Endothelial cell (in vitro differentiated cells): ENCODE measurements at regions not wholly inside any gene's neighbourhood (a gene's known extent, or its start where the extent isn't known, plus 50 kb on each side); places are given as distances from the start of the nearest gene placed in this dataset.

Experiments used
- DNase-seq: peaks from one replicate; pipeline ENCODE4 v3.0.0; 2021; ENCODE audit warnings: low spot score
- H3K27ac Mint-ChIP-seq: one replicate; pipeline ENCODE4 v1.8.0; 2021; ENCODE audit warnings: mixed read lengths, inconsistent platforms; ENCODE audit not compliant: unreplicated experiment
- H3K27me3 Mint-ChIP-seq: one replicate; pipeline ENCODE4 v1.8.0; 2021; ENCODE audit warnings: mild to moderate bottlenecking, moderate library complexity, mixed read lengths, inconsistent platforms; ENCODE audit not compliant: unreplicated experiment
- H3K36me3 Mint-ChIP-seq: one replicate; pipeline ENCODE4 v1.8.0; 2021; ENCODE audit warnings: mild to moderate bottlenecking, low read depth, mixed read lengths, inconsistent platforms; ENCODE audit not compliant: unreplicated experiment
- H3K4me1 Mint-ChIP-seq: one replicate; pipeline ENCODE4 v1.8.0; 2021; ENCODE audit warnings: mild to moderate bottlenecking, mixed read lengths, inconsistent platforms; ENCODE audit not compliant: unreplicated experiment
- H3K4me3 Mint-ChIP-seq: one replicate; pipeline ENCODE4 v1.8.0; 2021; ENCODE audit warnings: mild to moderate bottlenecking, mixed read lengths, inconsistent platforms; ENCODE audit not compliant: unreplicated experiment
- H3K9me3 Mint-ChIP-seq: one replicate; pipeline ENCODE4 v1.8.0; 2021; ENCODE audit warnings: mixed read lengths, inconsistent platforms; ENCODE audit not compliant: unreplicated experiment
- CTCF ChIP-seq: fragments of 200-600 bp; sonication (generic); IDR thresholded peaks from one replicate; pipeline ENCODE4 v1.5.0; 2021; ENCODE audit warnings: antibody characterized with exemption; ENCODE audit not compliant: unreplicated experiment

GRCh38 chr3:104168386-104168785 lies 1198.3 kb upstream of the ALCAM start:
- DNase-seq, result no peak
- peaks cover 10% of the 10 kb centered on the region for H3K36me3 Mint-ChIP-seq
- no peak overlapping the region for H3K4me3 Mint-ChIP-seq
- no peak overlapping the region for H3K27ac Mint-ChIP-seq
- no peak for TF ChIP-seq CTCF
- H3K4me1 Mint-ChIP-seq, result no peaks in the 10 kb centered on the region
- no peaks in the 10 kb centered on the region for H3K27me3 Mint-ChIP-seq
- peaks cover 18% of the 10 kb centered on the region for H3K9me3 Mint-ChIP-seq

- no peak overlapping the region for H3K27ac Mint-ChIP-seq
- no peak for DNase-seq
- H3K4me3 Mint-ChIP-seq, result no peak overlapping the region
- H3K9me3 Mint-ChIP-seq, result no peaks in the 10 kb centered on the region
- no peaks in the 10 kb centered on the region for H3K4me1 Mint-ChIP-seq
- no peaks in the 10 kb centered on the region for H3K27me3 Mint-ChIP-seq
- no peak for TF ChIP-seq CTCF
- H3K36me3 Mint-ChIP-seq, result peaks cover 5% of the 10 kb centered on the region
These were observed 1191.0 kb upstream of the ALCAM start for GRCh38 chr3:104175696-104176095.

GRCh38 chr3:104176706-104177105 lies 1190.0 kb upstream of the ALCAM start:
- Mint-ChIP-seq H3K9me3 (no peaks in the 10 kb centered on the region), H3K4me1 (no peaks in the 10 kb centered on the region), H3K36me3 (no peaks in the 10 kb centered on the region)

GRCh38 chr3:104178680-104179079 lies 1188.0 kb upstream of the ALCAM start:
- Mint-ChIP-seq H3K4me1 (no peaks in the 10 kb centered on the region), H3K36me3 (no peaks in the 10 kb centered on the region), H3K27me3 (no peaks in the 10 kb centered on the region), H3K9me3 (no peaks in the 10 kb centered on the region), H3K27ac (no peak overlapping the region), H3K4me3 (no peak overlapping the region)
- DNase-seq, result no peak
- TF ChIP-seq CTCF, result no peak

More at GRCh38 chr3:104176706-104177105, 1190.0 kb upstream of the ALCAM start:
- no peak for TF ChIP-seq CTCF
- Mint-ChIP-seq H3K4me3 (no peak overlapping the region), H3K27me3 (no peaks in the 10 kb centered on the region), H3K27ac (no peak overlapping the region)
- DNase-seq, result no peak

- Mint-ChIP-seq H3K36me3 (no peaks in the 10 kb centered on the region), H3K4me1 (no peaks in the 10 kb centered on the region), H3K9me3 (no peaks in the 10 kb centered on the region), H3K27ac (no peak overlapping the region), H3K4me3 (no peak overlapping the region), H3K27me3 (peaks cover 2% of the 10 kb centered on the region)
- DNase-seq, result no peak
- no peak for TF ChIP-seq CTCF
These were observed 1185.8 kb upstream of the ALCAM start for GRCh38 chr3:104180906-104181305.
